Esophagus muscularis mucosa (tissue), 4 donors: ENCODE measurements at regions not wholly inside any gene's neighbourhood (a gene's known extent, or its start where the extent isn't known, plus 50 kb on each side); places are given as distances from the start of the nearest gene placed in this dataset.

Experiments
- EP300 ChIP-seq: sonication (generic); formaldehyde crosslinking; IDR thresholded peaks from one replicate; pipeline ENCODE4 v1.6.1; 2017; ENCODE audit warnings: antibody characterized with exemption
- POLR2A ChIP-seq: fragments of 450-650 bp; IDR thresholded peaks from one replicate; pipeline ENCODE4 v1.6.1; 2017; ENCODE audit warnings: antibody characterized with exemption, moderate library complexity, mild to moderate bottlenecking, low read depth
- POLR2AphosphoS5 ChIP-seq, 2 donors: sonication (generic); formaldehyde crosslinking; IDR thresholded peaks; one replicate each; pipeline ENCODE4 v1.6.1; 2017; ENCODE audit warnings: antibody characterized with exemption in 2 of 2
- TF ChIP-seq, protein P1 (sequence below), 3 experiments: fragments of 200-600 bp in 2 of 3; fragments of 450-650 bp in 1 of 3; sonication (generic) in 2 of 3; IDR thresholded peaks; one replicate each; pipeline ENCODE4 v1.5.1; 2017 to 2019; ENCODE audit warnings: antibody characterized with exemption in 3 of 3, mild to moderate bottlenecking in 2 of 3, moderate library complexity in 1 of 3

DNA sequence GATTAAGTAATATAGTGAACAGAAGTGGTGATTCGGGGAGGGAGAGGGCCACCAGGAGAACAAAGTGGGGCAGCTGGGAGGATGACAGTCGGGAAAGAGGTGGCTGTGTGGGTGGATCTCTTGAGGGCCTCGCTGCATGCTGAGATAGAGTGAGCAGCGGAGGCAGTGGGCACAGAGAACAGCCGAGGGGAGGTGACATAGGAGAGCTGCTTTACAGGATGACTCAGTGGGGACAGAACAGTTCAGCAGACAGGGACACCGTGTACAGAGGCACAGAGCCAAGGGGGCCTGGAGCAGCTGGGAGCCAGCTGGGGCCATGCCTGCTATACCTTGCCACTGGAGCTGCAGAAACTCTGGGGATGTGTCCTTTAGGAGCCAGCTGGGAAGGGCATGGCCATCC, 273.9 kb downstream of the GADD45G start:
- TF ChIP-seq, protein P1, sequence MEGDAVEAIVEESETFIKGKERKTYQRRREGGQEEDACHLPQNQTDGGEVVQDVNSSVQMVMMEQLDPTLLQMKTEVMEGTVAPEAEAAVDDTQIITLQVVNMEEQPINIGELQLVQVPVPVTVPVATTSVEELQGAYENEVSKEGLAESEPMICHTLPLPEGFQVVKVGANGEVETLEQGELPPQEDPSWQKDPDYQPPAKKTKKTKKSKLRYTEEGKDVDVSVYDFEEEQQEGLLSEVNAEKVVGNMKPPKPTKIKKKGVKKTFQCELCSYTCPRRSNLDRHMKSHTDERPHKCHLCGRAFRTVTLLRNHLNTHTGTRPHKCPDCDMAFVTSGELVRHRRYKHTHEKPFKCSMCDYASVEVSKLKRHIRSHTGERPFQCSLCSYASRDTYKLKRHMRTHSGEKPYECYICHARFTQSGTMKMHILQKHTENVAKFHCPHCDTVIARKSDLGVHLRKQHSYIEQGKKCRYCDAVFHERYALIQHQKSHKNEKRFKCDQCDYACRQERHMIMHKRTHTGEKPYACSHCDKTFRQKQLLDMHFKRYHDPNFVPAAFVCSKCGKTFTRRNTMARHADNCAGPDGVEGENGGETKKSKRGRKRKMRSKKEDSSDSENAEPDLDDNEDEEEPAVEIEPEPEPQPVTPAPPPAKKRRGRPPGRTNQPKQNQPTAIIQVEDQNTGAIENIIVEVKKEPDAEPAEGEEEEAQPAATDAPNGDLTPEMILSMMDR (IDR thresholded peaks at IDR 0.05): no peak
- TF ChIP-seq POLR2A (no peak), POLR2AphosphoS5 (IDR thresholded peaks at IDR 0.05) (peak; percentile 54 to 72), EP300 (peak; percentile 40)
